A549 (cell line): ENCODE measurements at regions not wholly inside any gene's neighbourhood (a gene's known extent, or its start where the extent isn't known, plus 50 kb on each side); places are given as distances from the start of the nearest gene placed in this dataset.

Source experiments
- CEBPB ChIP-seq, 2 experiments: fragments of >200 bp in 1 of 2; sonication (Bioruptor Twin) in 1 of 2; formaldehyde crosslinking in 1 of 2; IDR thresholded peaks; 2 replicates each; pipeline ENCODE4 v1.6.1; 2012 to 2016
- CTCF ChIP-seq: fragments of >200 bp; sonication (Bioruptor Twin); formaldehyde crosslinking; IDR thresholded peaks from 3 replicates; pipeline ENCODE4 v1.5.1; 2016
- JUN ChIP-seq, 2 experiments: fragments of >200 bp; sonication (Bioruptor Twin); formaldehyde crosslinking; IDR thresholded peaks; 2 replicates in 1 of 2; 3 replicates in 1 of 2; pipeline ENCODE4 v1.6.1; 2016 to 2017
- PHF8 ChIP-seq: fragments of 200-600 bp; sonication (generic); IDR thresholded peaks from 2 replicates; pipeline ENCODE4 v1.6.1; 2016; ENCODE audit warnings: low read depth, mild to moderate bottlenecking, antibody characterized with exemption, moderate library complexity, borderline replicate concordance
- POLR2A ChIP-seq: IDR thresholded peaks from 2 replicates; pipeline ENCODE4 v1.6.1; 2012; ENCODE audit warnings: mild to moderate bottlenecking, low read length
- RAD21 ChIP-seq, 2 experiments: fragments of >200 bp in 1 of 2; sonication (Bioruptor Twin) in 1 of 2; formaldehyde crosslinking in 1 of 2; IDR thresholded peaks in 1 of 2; conservative IDR thresholded peaks in 1 of 2; 2 replicates in 1 of 2; 3 replicates in 1 of 2; pipeline ENCODE4 v1.6.1; 2012 to 2018; ENCODE audit warnings: inconsistent platforms in 1 of 2
- RCOR1 ChIP-seq: fragments of 150-350 bp; IDR thresholded peaks from 2 replicates; pipeline ENCODE4 v1.6.1; 2014; ENCODE audit warnings: antibody characterized with exemption, low read length, low read depth
- RNF2 ChIP-seq: fragments of 200-600 bp; sonication (generic); IDR thresholded peaks from 2 replicates; pipeline ENCODE4 v1.6.1; 2016; ENCODE audit warnings: low read depth, mild to moderate bottlenecking, antibody characterized with exemption, moderate library complexity, borderline replicate concordance
- ZFP36 ChIP-seq: fragments of 450-650 bp; IDR thresholded peaks from 2 replicates; pipeline ENCODE4 v1.6.1; 2014; ENCODE audit warnings: borderline replicate concordance; ENCODE audit not compliant: partially characterized antibody
- TF ChIP-seq, protein P1 (sequence below): fragments of 450-650 bp; IDR thresholded peaks from 2 replicates; pipeline ENCODE4 v1.6.1; 2014; ENCODE audit warnings: antibody characterized with exemption
- TF ChIP-seq, protein P2 (sequence below): fragments of 200-600 bp; sonication (generic); IDR thresholded peaks from 2 replicates; pipeline ENCODE4 v1.6.1; 2016; ENCODE audit warnings: antibody characterized with exemption, mild to moderate bottlenecking, moderate library complexity

DNA sequence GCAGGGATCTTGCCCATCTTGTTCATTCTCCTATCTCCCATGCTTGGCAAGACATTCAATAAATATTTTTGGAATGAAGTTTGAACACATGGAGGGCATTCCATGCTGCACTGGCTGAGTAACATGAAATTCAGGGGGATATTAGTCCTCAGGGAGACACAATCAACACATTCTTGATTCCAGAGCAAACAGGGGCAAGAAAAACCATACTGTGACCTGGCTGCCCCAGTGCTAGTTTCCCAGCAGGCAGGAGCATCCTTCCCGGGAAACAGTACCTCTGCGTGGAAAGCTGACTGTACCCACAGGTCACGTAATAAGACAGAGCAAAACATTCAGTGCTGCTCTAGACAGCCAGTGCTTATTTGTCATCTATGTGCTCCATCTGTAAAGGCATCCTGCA lies 66.3 kb upstream of the SPOCK1 start:
- TF ChIP-seq POLR2A (no peak), RNF2 (no peak), CTCF (no peak), ZFP36 (no peak), JUN (IDR thresholded peaks at IDR 0.05) (no peak), PHF8 (no peak), CEBPB (IDR thresholded peaks at IDR 0.05) (no peak), RAD21 (conservative IDR thresholded peaks at IDR 0.05 in 1 of 2, IDR thresholded peaks at IDR 0.05 in 1 of 2) (no peak), RCOR1 (no peak)
- TF ChIP-seq, protein P1, sequence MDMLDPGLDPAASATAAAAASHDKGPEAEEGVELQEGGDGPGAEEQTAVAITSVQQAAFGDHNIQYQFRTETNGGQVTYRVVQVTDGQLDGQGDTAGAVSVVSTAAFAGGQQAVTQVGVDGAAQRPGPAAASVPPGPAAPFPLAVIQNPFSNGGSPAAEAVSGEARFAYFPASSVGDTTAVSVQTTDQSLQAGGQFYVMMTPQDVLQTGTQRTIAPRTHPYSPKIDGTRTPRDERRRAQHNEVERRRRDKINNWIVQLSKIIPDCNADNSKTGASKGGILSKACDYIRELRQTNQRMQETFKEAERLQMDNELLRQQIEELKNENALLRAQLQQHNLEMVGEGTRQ, result no peak
- TF ChIP-seq, protein P2, sequence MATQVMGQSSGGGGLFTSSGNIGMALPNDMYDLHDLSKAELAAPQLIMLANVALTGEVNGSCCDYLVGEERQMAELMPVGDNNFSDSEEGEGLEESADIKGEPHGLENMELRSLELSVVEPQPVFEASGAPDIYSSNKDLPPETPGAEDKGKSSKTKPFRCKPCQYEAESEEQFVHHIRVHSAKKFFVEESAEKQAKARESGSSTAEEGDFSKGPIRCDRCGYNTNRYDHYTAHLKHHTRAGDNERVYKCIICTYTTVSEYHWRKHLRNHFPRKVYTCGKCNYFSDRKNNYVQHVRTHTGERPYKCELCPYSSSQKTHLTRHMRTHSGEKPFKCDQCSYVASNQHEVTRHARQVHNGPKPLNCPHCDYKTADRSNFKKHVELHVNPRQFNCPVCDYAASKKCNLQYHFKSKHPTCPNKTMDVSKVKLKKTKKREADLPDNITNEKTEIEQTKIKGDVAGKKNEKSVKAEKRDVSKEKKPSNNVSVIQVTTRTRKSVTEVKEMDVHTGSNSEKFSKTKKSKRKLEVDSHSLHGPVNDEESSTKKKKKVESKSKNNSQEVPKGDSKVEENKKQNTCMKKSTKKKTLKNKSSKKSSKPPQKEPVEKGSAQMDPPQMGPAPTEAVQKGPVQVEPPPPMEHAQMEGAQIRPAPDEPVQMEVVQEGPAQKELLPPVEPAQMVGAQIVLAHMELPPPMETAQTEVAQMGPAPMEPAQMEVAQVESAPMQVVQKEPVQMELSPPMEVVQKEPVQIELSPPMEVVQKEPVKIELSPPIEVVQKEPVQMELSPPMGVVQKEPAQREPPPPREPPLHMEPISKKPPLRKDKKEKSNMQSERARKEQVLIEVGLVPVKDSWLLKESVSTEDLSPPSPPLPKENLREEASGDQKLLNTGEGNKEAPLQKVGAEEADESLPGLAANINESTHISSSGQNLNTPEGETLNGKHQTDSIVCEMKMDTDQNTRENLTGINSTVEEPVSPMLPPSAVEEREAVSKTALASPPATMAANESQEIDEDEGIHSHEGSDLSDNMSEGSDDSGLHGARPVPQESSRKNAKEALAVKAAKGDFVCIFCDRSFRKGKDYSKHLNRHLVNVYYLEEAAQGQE, result no peak
